ENCODE measurements at regions not wholly inside any gene's neighbourhood (a gene's known extent, or its start where the extent isn't known, plus 50 kb on each side); places are given as distances from the start of the nearest gene placed in this dataset.

GRCh38 chr20:12386821-12387220 is 469.1 kb downstream of the BTBD3 start:
- H3K79me1 ChIP-seq (ENCODE audit: insufficient read depth, low read depth, low read length, poor library complexity, severe bottlenecking): no peaks in the 10 kb centered on the region
- no peaks in the 10 kb centered on the region for H3K79me2 ChIP-seq (ENCODE audit: insufficient read depth, low read length)
- no peak overlapping the region for H4K91ac ChIP-seq (ENCODE audit: insufficient read length, low read depth, low read length)
- no CpG with 5 or more reads among the region's 3 CpGs for WGBS (ENCODE audit: extremely low coverage, insufficient read length, low lambda C conversion rate)
- no peak overlapping the region for H2BK15ac ChIP-seq (ENCODE audit: low read depth, low read length)
- H3K9ac ChIP-seq (ENCODE audit: extremely low read depth, insufficient read length, low read length): no peak overlapping the region
- no peak overlapping the region for H2AK5ac ChIP-seq (ENCODE audit: insufficient read length, low read length)
- no peaks in the 10 kb centered on the region for H3K23me2 ChIP-seq (ENCODE audit: insufficient read length, low read depth, low read length, poor library complexity, severe bottlenecking)
- Mint-ChIP-seq H3K9me3 (no peaks in the 10 kb centered on the region), H3K27me3 (ENCODE audit: low read depth) (no peaks in the 10 kb centered on the region), H3K4me3 (no peak overlapping the region), H3K36me3 (ENCODE audit: insufficient read depth in 1 of 3, low read depth in 3 of 3) (no peaks in the 10 kb centered on the region), H3K27ac (no peak overlapping the region), H3K4me1 (peaks cover 3% of the 10 kb centered on the region in 2 experiments; a peak in 2 of 4 replicates)
- no peak overlapping the region for H2AFZ ChIP-seq (ENCODE audit: low read length)
- H2BK120ac ChIP-seq (ENCODE audit: low read depth, low read length, poor library complexity, severe bottlenecking): no peak overlapping the region
- no peak overlapping the region for H3T11ph ChIP-seq (ENCODE audit: low read length)
- no peaks in the 10 kb centered on the region for H3K27me3 ChIP-seq (ENCODE audit: insufficient read depth, low read length)
- H4K5ac ChIP-seq (ENCODE audit: insufficient read length, low read depth, low read length): no peak overlapping the region
- no peak overlapping the region for H3K23ac ChIP-seq (ENCODE audit: insufficient read length, low read depth, low read length)
- H3K4me1 ChIP-seq (ENCODE audit: insufficient read depth, low read length): no peaks in the 10 kb centered on the region
- H3K27ac ChIP-seq (ENCODE audit: insufficient read length, low read depth, low read length): no peak overlapping the region
- no peak overlapping the region for H3K18ac ChIP-seq (ENCODE audit: insufficient read length, low read depth, low read length)
- no peak overlapping the region for H3K4me2 ChIP-seq (ENCODE audit: insufficient read depth, insufficient read length, low read length)
- H2BK5ac ChIP-seq (ENCODE audit: insufficient read length, low read length): no peak overlapping the region
- no peaks in the 10 kb centered on the region for H3K9me3 ChIP-seq (ENCODE audit: control insufficient read depth, low read depth, low read length)
- H4K20me1 ChIP-seq (ENCODE audit: control insufficient read depth, insufficient read depth, insufficient read length): no peaks in the 10 kb centered on the region
- H3K56ac ChIP-seq (ENCODE audit: insufficient read length, low read depth, low read length): no peak overlapping the region
- H2BK20ac ChIP-seq (ENCODE audit: low read depth, low read length, poor library complexity, severe bottlenecking): no peak overlapping the region
- no peak overlapping the region for H4K8ac ChIP-seq (replicated peaks; ENCODE audit: insufficient read length, low read depth, low read length)
- no peak overlapping the region for H3K14ac ChIP-seq (ENCODE audit: insufficient read depth, low read length)
- DNase-seq: no peak
- no peak for TF ChIP-seq CTCF (conservative IDR thresholded peaks at IDR 0.05)
- no peak overlapping the region for H3K4ac ChIP-seq (ENCODE audit: low read depth, low read length)
- no peak overlapping the region for H2BK12ac ChIP-seq (ENCODE audit: insufficient read length, low read depth, low read length)
